ENCODE measurements at regions not wholly inside any gene's neighbourhood (a gene's known extent, or its start where the extent isn't known, plus 50 kb on each side); places are given as distances from the start of the nearest gene placed in this dataset.

- no peaks in the 10 kb centered on the region for H3K27me3 Mint-ChIP-seq
Measured at GRCh38 chr13:63433546-63434150, 2018.0 kb upstream of the PCDH20 start.

GRCh38 chr13:63427170-63427569 is 2011.5 kb upstream of the PCDH20 start:
- H3K9me3 Mint-ChIP-seq: peaks cover 5% of the 10 kb centered on the region
- ATAC-seq (no peak), DNase-seq (ENCODE audit: low spot score) (no peak)
- no peak overlapping the region for H3K4me3 Mint-ChIP-seq
- no peak overlapping the region for H3K27ac Mint-ChIP-seq
- H3K4me1 Mint-ChIP-seq (ENCODE audit: low read depth in 2 of 2): no peaks in the 10 kb centered on the region
- no peaks in the 10 kb centered on the region for H3K36me3 Mint-ChIP-seq
- no peaks in the 10 kb centered on the region for H3K27me3 Mint-ChIP-seq

More at GRCh38 chr13:63433546-63434150, 2018.0 kb upstream of the PCDH20 start:
- Mint-ChIP-seq H3K9me3 (peaks cover 7% of the 10 kb centered on the region), H3K4me3 (no peak overlapping the region), H3K36me3 (no peaks in the 10 kb centered on the region), H3K4me1 (ENCODE audit: low read depth in 2 of 2) (no peaks in the 10 kb centered on the region), H3K27ac (no peak overlapping the region)
- ATAC-seq: no peak
- DNase-seq (ENCODE audit: low spot score): no peak

GRCh38 chr13:63425131-63425530 is 2009.5 kb upstream of the PCDH20 start:
- DNase-seq (ENCODE audit: low spot score): no peak
- Mint-ChIP-seq H3K36me3 (no peaks in the 10 kb centered on the region), H3K9me3 (peaks cover 8% of the 10 kb centered on the region), H3K4me1 (ENCODE audit: low read depth in 2 of 2) (no peaks in the 10 kb centered on the region), H3K27me3 (no peaks in the 10 kb centered on the region), H3K27ac (no peak overlapping the region), H3K4me3 (no peak overlapping the region)
- ATAC-seq: no peak

GRCh38 chr13:63421123-63421522 is 2005.5 kb upstream of the PCDH20 start:
- ATAC-seq (no peak), DNase-seq (ENCODE audit: low spot score) (no peak)
- H3K36me3 Mint-ChIP-seq: no peaks in the 10 kb centered on the region
- no peaks in the 10 kb centered on the region for H3K27me3 Mint-ChIP-seq
- H3K4me3 Mint-ChIP-seq: no peak overlapping the region
- no peaks in the 10 kb centered on the region for H3K4me1 Mint-ChIP-seq (ENCODE audit: low read depth in 2 of 2)
- H3K9me3 Mint-ChIP-seq: peaks cover 7% of the 10 kb centered on the region
- no peak overlapping the region for H3K27ac Mint-ChIP-seq

- peaks cover 7% of the 10 kb centered on the region for H3K9me3 Mint-ChIP-seq
Measured at GRCh38 chr13:63420685-63421084, 2005.0 kb upstream of the PCDH20 start.

GRCh38 chr13:63414247-63414646 is 1998.6 kb upstream of the PCDH20 start:
- Mint-ChIP-seq H3K4me3 (no peak overlapping the region), H3K36me3 (no peaks in the 10 kb centered on the region), H3K9me3 (peaks cover 4% of the 10 kb centered on the region), H3K4me1 (ENCODE audit: low read depth in 2 of 2) (no peaks in the 10 kb centered on the region), H3K27ac (no peak overlapping the region), H3K27me3 (no peaks in the 10 kb centered on the region)
- ATAC-seq (no peak), DNase-seq (ENCODE audit: low spot score) (no peak)

More at GRCh38 chr13:63420685-63421084, 2005.0 kb upstream of the PCDH20 start:
- Mint-ChIP-seq H3K36me3 (no peaks in the 10 kb centered on the region), H3K27me3 (no peaks in the 10 kb centered on the region), H3K4me3 (no peak overlapping the region), H3K27ac (no peak overlapping the region), H3K4me1 (ENCODE audit: low read depth in 2 of 2) (no peaks in the 10 kb centered on the region)
- ATAC-seq: no peak
- DNase-seq (ENCODE audit: low spot score): no peak

GRCh38 chr13:63409791-63410351 is 1994.2 kb upstream of the PCDH20 start:
- Mint-ChIP-seq H3K27ac (no peak overlapping the region), H3K9me3 (peaks cover 10% of the 10 kb centered on the region), H3K4me3 (no peak overlapping the region), H3K4me1 (ENCODE audit: low read depth in 2 of 2) (no peaks in the 10 kb centered on the region), H3K27me3 (no peaks in the 10 kb centered on the region), H3K36me3 (peaks cover 4% of the 10 kb centered on the region)
- DNase-seq (ENCODE audit: low spot score) (no peak), ATAC-seq (no peak)

GRCh38 chr13:63408331-63409189 is 1992.9 kb upstream of the PCDH20 start:
- no peaks in the 10 kb centered on the region for H3K4me1 Mint-ChIP-seq (ENCODE audit: low read depth in 2 of 2)
- no peaks in the 10 kb centered on the region for H3K27me3 Mint-ChIP-seq
- H3K4me3 Mint-ChIP-seq: no peak overlapping the region
- ATAC-seq (no peak), DNase-seq (ENCODE audit: low spot score) (no peak)
- peaks cover 14% of the 10 kb centered on the region for H3K9me3 Mint-ChIP-seq
- no peak overlapping the region for H3K27ac Mint-ChIP-seq
- H3K36me3 Mint-ChIP-seq: peaks cover 8% of the 10 kb centered on the region

GRCh38 chr13:63403733-63404132 is 1988.1 kb upstream of the PCDH20 start:
- Mint-ChIP-seq H3K4me3 (no peak overlapping the region), H3K4me1 (ENCODE audit: low read depth in 2 of 2) (no peaks in the 10 kb centered on the region), H3K27ac (no peak overlapping the region), H3K9me3 (peaks cover 27% of the 10 kb centered on the region), H3K36me3 (peaks cover 8% of the 10 kb centered on the region), H3K27me3 (no peaks in the 10 kb centered on the region)
- ATAC-seq (no peak), DNase-seq (ENCODE audit: low spot score) (no peak)

- H3K27me3 Mint-ChIP-seq: no peaks in the 10 kb centered on the region
- H3K36me3 Mint-ChIP-seq: no peaks in the 10 kb centered on the region
- DNase-seq (ENCODE audit: low spot score) (no peak), ATAC-seq (no peak)
- H3K4me3 Mint-ChIP-seq: no peak overlapping the region
- H3K4me1 Mint-ChIP-seq (ENCODE audit: low read depth in 2 of 2): no peaks in the 10 kb centered on the region
- peaks cover 8% of the 10 kb centered on the region for H3K9me3 Mint-ChIP-seq
- no peak overlapping the region for H3K27ac Mint-ChIP-seq
Measured at GRCh38 chr13:63396746-63397145, 1981.1 kb upstream of the PCDH20 start.

GRCh38 chr13:63393112-63393511 is 1977.5 kb upstream of the PCDH20 start:
- Mint-ChIP-seq H3K36me3 (peaks cover 5% of the 10 kb centered on the region), H3K4me1 (ENCODE audit: low read depth in 2 of 2) (no peaks in the 10 kb centered on the region), H3K27ac (no peak overlapping the region), H3K4me3 (no peak overlapping the region), H3K27me3 (no peaks in the 10 kb centered on the region), H3K9me3 (peaks cover 5% of the 10 kb centered on the region)
- DNase-seq (ENCODE audit: low spot score) (no peak), ATAC-seq (no peak)

- Mint-ChIP-seq H3K4me1 (ENCODE audit: low read depth in 2 of 2) (no peaks in the 10 kb centered on the region), H3K9me3 (peaks cover 11% of the 10 kb centered on the region), H3K4me3 (no peak overlapping the region), H3K27ac (no peak overlapping the region), H3K27me3 (no peaks in the 10 kb centered on the region), H3K36me3 (peaks cover 5% of the 10 kb centered on the region)
- DNase-seq (ENCODE audit: low spot score) (no peak), ATAC-seq (no peak)
Measured at GRCh38 chr13:63389756-63390155, 1974.1 kb upstream of the PCDH20 start.

- Mint-ChIP-seq H3K9me3 (peaks cover 27% of the 10 kb centered on the region), H3K4me1 (ENCODE audit: low read depth in 2 of 2) (no peaks in the 10 kb centered on the region), H3K4me3 (no peak overlapping the region), H3K36me3 (peaks cover 12% of the 10 kb centered on the region), H3K27ac (no peak overlapping the region), H3K27me3 (no peaks in the 10 kb centered on the region)
- ATAC-seq (no peak), DNase-seq (ENCODE audit: low spot score) (no peak)
Measured at GRCh38 chr13:63381078-63381859, 1965.6 kb upstream of the PCDH20 start.

- DNase-seq (ENCODE audit: low spot score): no peak
- Mint-ChIP-seq H3K4me1 (ENCODE audit: low read depth in 2 of 2) (no peaks in the 10 kb centered on the region), H3K27me3 (no peaks in the 10 kb centered on the region), H3K27ac (no peak overlapping the region), H3K4me3 (no peak overlapping the region), H3K9me3 (peaks cover 24% of the 10 kb centered on the region), H3K36me3 (peaks cover 12% of the 10 kb centered on the region)
- ATAC-seq: no peak
Measured at GRCh38 chr13:63377986-63378385, 1962.3 kb upstream of the PCDH20 start.

Measured in natural killer cell treated with Interleukin-12 subunit alpha and Interleukin-12 subunit beta and Interleukin-15 and Interleukin-18, amount 100 ng/mL, for 72 hours (primary cell).